ENCODE measurements at regions not wholly inside any gene's neighbourhood (a gene's known extent, or its start where the extent isn't known, plus 50 kb on each side); places are given as distances from the start of the nearest gene placed in this dataset.
"Not testable (repeated sequence)": the region's sequence is repeated elsewhere in the genome, so short reads cannot be mapped to it uniquely, and the experiment has no call there.

DNA sequence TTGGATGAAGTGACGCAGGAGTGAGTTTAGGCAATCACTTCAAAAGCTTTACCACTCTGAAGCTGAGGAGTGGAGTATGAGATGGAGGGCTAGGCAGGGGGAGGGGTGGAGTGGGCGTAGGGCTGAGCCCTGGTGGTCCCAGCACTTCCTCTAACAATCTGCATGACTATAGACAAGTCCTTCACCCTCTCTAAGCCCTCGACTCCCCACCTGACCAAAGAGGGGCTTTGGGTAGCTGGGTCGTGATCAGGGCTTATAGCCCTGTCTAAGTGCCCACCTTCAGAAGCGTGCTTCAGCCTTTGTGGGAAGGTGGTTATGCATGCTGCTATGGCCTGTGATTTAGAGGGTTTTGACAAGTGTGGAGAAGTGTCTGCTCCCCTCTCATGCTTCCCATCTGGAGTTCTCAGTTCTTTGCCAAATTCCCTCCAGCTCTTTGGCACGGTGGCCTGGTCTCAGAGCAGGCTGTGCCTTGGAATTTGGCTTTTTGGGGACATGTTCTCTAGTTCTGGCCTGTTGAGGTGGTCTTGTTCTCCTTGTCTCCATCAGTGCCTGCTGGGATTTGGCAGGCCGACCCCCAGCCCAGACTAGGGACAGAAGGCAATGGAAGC, 53.0 kb downstream of the ACTBL2 start:
- 88% methylated on average over 7 of the region's 7 CpGs; no CpG with 5 or more reads in 1 of the 2 experiments for WGBS, 2 experiments (ENCODE audit: insufficient coverage in 1 of 2, insufficient read length in 1 of 2)
- H3K9me3 Mint-ChIP-seq: no peaks in the 10 kb centered on the region
- TF ChIP-seq, protein P1, sequence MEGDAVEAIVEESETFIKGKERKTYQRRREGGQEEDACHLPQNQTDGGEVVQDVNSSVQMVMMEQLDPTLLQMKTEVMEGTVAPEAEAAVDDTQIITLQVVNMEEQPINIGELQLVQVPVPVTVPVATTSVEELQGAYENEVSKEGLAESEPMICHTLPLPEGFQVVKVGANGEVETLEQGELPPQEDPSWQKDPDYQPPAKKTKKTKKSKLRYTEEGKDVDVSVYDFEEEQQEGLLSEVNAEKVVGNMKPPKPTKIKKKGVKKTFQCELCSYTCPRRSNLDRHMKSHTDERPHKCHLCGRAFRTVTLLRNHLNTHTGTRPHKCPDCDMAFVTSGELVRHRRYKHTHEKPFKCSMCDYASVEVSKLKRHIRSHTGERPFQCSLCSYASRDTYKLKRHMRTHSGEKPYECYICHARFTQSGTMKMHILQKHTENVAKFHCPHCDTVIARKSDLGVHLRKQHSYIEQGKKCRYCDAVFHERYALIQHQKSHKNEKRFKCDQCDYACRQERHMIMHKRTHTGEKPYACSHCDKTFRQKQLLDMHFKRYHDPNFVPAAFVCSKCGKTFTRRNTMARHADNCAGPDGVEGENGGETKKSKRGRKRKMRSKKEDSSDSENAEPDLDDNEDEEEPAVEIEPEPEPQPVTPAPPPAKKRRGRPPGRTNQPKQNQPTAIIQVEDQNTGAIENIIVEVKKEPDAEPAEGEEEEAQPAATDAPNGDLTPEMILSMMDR (conservative IDR thresholded peaks at IDR 0.05): no peak
- H3K36me3 Mint-ChIP-seq (ENCODE audit: low read depth): no peaks in the 10 kb centered on the region
- DNase-seq: no peak
- Histone ChIP-seq H3K4me3 (ENCODE audit: low read length) (no peak overlapping the region), H3K27me3 (ENCODE audit: control insufficient read depth, insufficient read depth, low read length, poor library complexity, severe bottlenecking) (no peaks in the 10 kb centered on the region), H3K9ac (ENCODE audit: extremely low read depth, low read length, poor library complexity, severe bottlenecking) (no peak overlapping the region), H3K9me3 (ENCODE audit: control insufficient read depth, low read length) (no peaks in the 10 kb centered on the region), H3K4me1 (ENCODE audit: control insufficient read depth, insufficient read depth, low read length) (no peaks in the 10 kb centered on the region), H3K36me3 (ENCODE audit: control insufficient read depth, insufficient read depth, low read length) (no peaks in the 10 kb centered on the region), H3K27ac (ENCODE audit: low read depth, low read length) (no peak overlapping the region)
- no peak overlapping the region for H3K4me3 Mint-ChIP-seq
- H3K4me1 Mint-ChIP-seq: no peaks in the 10 kb centered on the region
- H3K27ac Mint-ChIP-seq: no peak overlapping the region
- no peaks in the 10 kb centered on the region for H3K27me3 Mint-ChIP-seq (ENCODE audit: insufficient read depth)

DNA sequence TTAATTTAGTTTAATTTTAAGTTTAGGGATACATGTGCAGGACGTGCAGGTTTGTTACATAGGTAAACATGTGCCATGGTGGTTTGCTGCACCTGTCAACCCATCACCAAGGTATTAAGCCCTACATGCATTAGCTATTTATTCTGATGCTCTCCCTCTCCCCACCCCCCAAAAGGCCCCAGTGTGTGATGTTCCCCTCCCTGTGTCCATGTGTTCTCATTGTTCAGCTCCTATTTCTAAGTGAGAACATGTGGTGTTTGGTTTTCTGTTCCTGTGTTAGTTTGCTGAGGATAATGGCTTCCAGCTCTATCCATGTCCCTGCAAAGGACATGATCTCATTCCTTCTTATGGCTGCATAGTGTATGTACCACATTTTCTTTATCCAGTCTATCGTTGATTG, 53.6 kb downstream of the ACTBL2 start:
- not testable (repeated sequence) for H3K36me3 Mint-ChIP-seq (ENCODE audit: low read depth); H3K4me1 Mint-ChIP-seq; H3K9me3 Mint-ChIP-seq; H3K9me3 ChIP-seq (ENCODE audit: control insufficient read depth, low read length); H3K27ac ChIP-seq (ENCODE audit: low read depth, low read length); DNase-seq; H3K27ac Mint-ChIP-seq; H3K4me3 ChIP-seq (ENCODE audit: low read length); H3K4me3 Mint-ChIP-seq; H3K36me3 ChIP-seq (ENCODE audit: control insufficient read depth, insufficient read depth, low read length); H3K27me3 ChIP-seq (ENCODE audit: control insufficient read depth, insufficient read depth, low read length, poor library complexity, severe bottlenecking); H3K27me3 Mint-ChIP-seq (ENCODE audit: insufficient read depth); H3K9ac ChIP-seq (ENCODE audit: extremely low read depth, low read length, poor library complexity, severe bottlenecking); H3K4me1 ChIP-seq (ENCODE audit: control insufficient read depth, insufficient read depth, low read length)
- WGBS, 2 experiments (ENCODE audit: insufficient coverage in 1 of 2, insufficient read length in 1 of 2): 96 to 100% methylated on average over 2 of the region's 2 CpGs

DNA sequence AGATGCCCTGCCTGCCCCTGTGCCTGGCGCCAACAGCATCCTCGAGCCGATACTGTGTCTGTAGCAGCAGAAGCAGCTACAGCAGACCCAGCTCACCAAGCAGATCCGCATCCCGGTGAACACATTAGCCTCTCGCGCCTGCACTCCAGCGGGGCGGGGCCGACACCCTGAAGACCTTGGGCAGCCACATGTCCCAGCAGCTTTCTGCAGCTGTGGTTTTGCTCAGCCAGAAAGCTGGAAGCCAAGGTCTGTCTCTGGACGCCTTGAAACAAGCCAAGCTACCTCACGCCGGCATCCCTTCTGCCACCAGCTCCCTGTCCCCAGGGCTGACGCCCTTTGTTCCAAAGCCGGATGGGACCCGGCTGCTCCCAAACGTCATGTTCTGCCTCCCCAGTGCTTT, 59.6 kb downstream of the ACTBL2 start:
- Mint-ChIP-seq H3K9me3 (no peaks in the 10 kb centered on the region), H3K4me1 (no peaks in the 10 kb centered on the region), H3K27me3 (ENCODE audit: insufficient read depth) (no peaks in the 10 kb centered on the region), H3K27ac (no peak overlapping the region), H3K36me3 (ENCODE audit: low read depth) (no peaks in the 10 kb centered on the region), H3K4me3 (no peak overlapping the region)
- Histone ChIP-seq H3K9me3 (ENCODE audit: control insufficient read depth, low read length) (no peaks in the 10 kb centered on the region), H3K4me3 (ENCODE audit: low read length) (no peak overlapping the region), H3K27me3 (ENCODE audit: control insufficient read depth, insufficient read depth, low read length, poor library complexity, severe bottlenecking) (no peaks in the 10 kb centered on the region), H3K27ac (ENCODE audit: low read depth, low read length) (no peak overlapping the region), H3K36me3 (ENCODE audit: control insufficient read depth, insufficient read depth, low read length) (no peaks in the 10 kb centered on the region), H3K4me1 (ENCODE audit: control insufficient read depth, insufficient read depth, low read length) (no peaks in the 10 kb centered on the region), H3K9ac (ENCODE audit: extremely low read depth, low read length, poor library complexity, severe bottlenecking) (no peak overlapping the region)
- DNase-seq: no peak
- WGBS, 2 experiments (ENCODE audit: insufficient coverage in 1 of 2, insufficient read length in 1 of 2): 95 to 97% methylated on average over 14 to 17 of the region's 17 CpGs
- TF ChIP-seq, protein P1 (conservative IDR thresholded peaks at IDR 0.05): no peak

DNA sequence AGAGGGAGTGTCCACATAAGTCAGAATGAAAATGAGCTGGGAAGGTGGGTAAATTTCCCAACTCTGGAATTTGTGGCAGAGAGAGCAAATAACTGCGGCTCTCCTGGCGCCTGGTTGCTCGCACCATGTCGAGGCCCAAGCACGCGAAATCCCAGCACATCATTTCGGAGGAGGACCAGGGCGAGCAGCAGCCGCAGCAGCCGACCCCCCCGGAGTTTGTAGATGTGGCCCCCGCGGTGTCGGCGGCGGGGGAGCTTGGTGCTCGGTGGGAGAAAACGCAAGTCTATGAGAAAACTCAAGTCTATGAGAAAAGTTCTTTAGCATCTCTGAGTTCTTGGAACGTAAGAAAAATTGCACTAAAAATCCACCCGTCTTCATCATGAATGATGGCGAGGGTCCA, 60.3 kb downstream of the ACTBL2 start:
- no peak overlapping the region for H3K27ac ChIP-seq (ENCODE audit: low read depth, low read length)
- H3K36me3 ChIP-seq (ENCODE audit: control insufficient read depth, insufficient read depth, low read length): no peaks in the 10 kb centered on the region
- H3K4me1 ChIP-seq (ENCODE audit: control insufficient read depth, insufficient read depth, low read length): no peaks in the 10 kb centered on the region
- H3K27me3 ChIP-seq (ENCODE audit: control insufficient read depth, insufficient read depth, low read length, poor library complexity, severe bottlenecking): no peaks in the 10 kb centered on the region
- Mint-ChIP-seq H3K27me3 (ENCODE audit: insufficient read depth) (no peaks in the 10 kb centered on the region), H3K9me3 (no peaks in the 10 kb centered on the region), H3K27ac (no peak overlapping the region), H3K36me3 (ENCODE audit: low read depth) (no peaks in the 10 kb centered on the region), H3K4me1 (no peaks in the 10 kb centered on the region), H3K4me3 (no peak overlapping the region)
- H3K4me3 ChIP-seq (ENCODE audit: low read length): no peak overlapping the region
- TF ChIP-seq, protein P1 (conservative IDR thresholded peaks at IDR 0.05): no peak
- WGBS, 2 experiments (ENCODE audit: insufficient coverage in 1 of 2, insufficient read length in 1 of 2): 94 to 95% methylated on average over 21 of the region's 21 CpGs
- H3K9ac ChIP-seq (ENCODE audit: extremely low read depth, low read length, poor library complexity, severe bottlenecking): no peak overlapping the region
- no peaks in the 10 kb centered on the region for H3K9me3 ChIP-seq (ENCODE audit: control insufficient read depth, low read length)
- no peak for DNase-seq
